SK-N-SH (cell line): ENCODE measurements at regions not wholly inside any gene's neighbourhood (a gene's known extent, or its start where the extent isn't known, plus 50 kb on each side); places are given as distances from the start of the nearest gene placed in this dataset.

Experiments used
- CTCF ChIA-PET: fragments of 300-600, 350-600 bp; formaldehyde crosslinking; extraction: SDS; loops from one replicate; lab custom pipeline; 2021; lab: Yijun Ruan, JAX
- POLR2A ChIA-PET: fragments of 350-600 bp; sonication (Branson Sonifier 250); formaldehyde crosslinking; extraction: SDS; loops from one replicate; lab custom pipeline; 2020; ENCODE audit warnings: antibody characterized with exemption, inconsistent platforms; lab: Yijun Ruan, JAX
- DNase-seq: peaks from one replicate; pipeline ENCODE4 v3.0.0; 2012
- H2AFZ ChIP-seq: fragments of 200-600 bp; sonication (generic); 2 replicates; pipeline ENCODE4 v1.8.1; 2016; ENCODE audit warnings: antibody characterized with exemption, mild to moderate bottlenecking, low read depth
- H3F3A ChIP-seq: fragments of 200-600 bp; sonication (generic); replicated peaks from 2 replicates; pipeline ENCODE3; 2016; ENCODE audit warnings: antibody characterized with exemption, mild to moderate bottlenecking; ENCODE audit not compliant: insufficient read depth
- H3K27ac ChIP-seq, 2 experiments: fragments of 200-500 bp in 1 of 2; fragments of 200-600 bp in 1 of 2; sonication (Bioruptor generic) in 1 of 2; sonication (generic), shearing (Covaris generic) in 1 of 2; 2 replicates each; pipeline versions ENCODE4 v1.5.1 to v1.6.1; 2014 to 2016; ENCODE audit warnings: low read depth in 2 of 2, inconsistent platforms in 1 of 2, low read length in 1 of 2, mild to moderate bottlenecking in 1 of 2, mixed read lengths in 1 of 2
- H3K27me3 ChIP-seq: fragments of 200-600 bp; sonication (generic), shearing (Covaris generic); 2 replicates; pipeline ENCODE4 v1.6.1; 2016; ENCODE audit warnings: mixed run types; ENCODE audit not compliant: insufficient read depth
- H3K36me3 ChIP-seq, 2 experiments: fragments of 200-500 bp in 1 of 2; fragments of 200-600 bp in 1 of 2; sonication (Bioruptor generic) in 1 of 2; sonication (generic) in 1 of 2; replicated peaks in 1 of 2; 2 replicates each; pipeline versions ENCODE3 to v1.5.1; 2014 to 2016; ENCODE audit warnings: low read length in 1 of 2, mild to moderate bottlenecking in 1 of 2; ENCODE audit not compliant: insufficient read depth in 2 of 2, control insufficient read depth in 1 of 2
- H3K4me1 ChIP-seq, 2 experiments: fragments of 200-500 bp in 1 of 2; fragments of 200-600 bp in 1 of 2; sonication (Bioruptor generic) in 1 of 2; sonication (generic), shearing (Covaris generic) in 1 of 2; 2 replicates each; pipeline versions ENCODE4 v1.5.1 to v1.6.1; 2014 to 2016; ENCODE audit warnings: low read depth in 1 of 2, low read length in 1 of 2, mixed run types in 1 of 2; ENCODE audit not compliant: insufficient read depth in 2 of 2, control insufficient read depth in 1 of 2
- H3K4me2 ChIP-seq: fragments of 200-600 bp; sonication (generic), shearing (Covaris generic); 2 replicates; pipeline ENCODE4 v1.6.1; 2017; ENCODE audit warnings: mixed run types
- H3K4me3 ChIP-seq, 2 experiments: fragments of 200-500 bp in 1 of 2; fragments of 200-600 bp in 1 of 2; sonication (Bioruptor generic) in 1 of 2; sonication (generic), shearing (Covaris generic) in 1 of 2; 2 replicates each; pipeline versions ENCODE4 v1.5.1 to v1.8.1; 2014 to 2016; ENCODE audit warnings: low read depth in 2 of 2, inconsistent platforms in 1 of 2, low read length in 1 of 2, mild to moderate bottlenecking in 1 of 2, mixed read lengths in 1 of 2, moderate library complexity in 1 of 2
- H3K79me2 ChIP-seq: fragments of 200-600 bp; sonication (generic); 2 replicates; pipeline ENCODE4 v1.8.1; 2017; ENCODE audit warnings: mild to moderate bottlenecking; ENCODE audit not compliant: insufficient read depth
- H3K9ac ChIP-seq: fragments of 200-600 bp; sonication (generic); 2 replicates; pipeline ENCODE4 v1.6.1; 2017; ENCODE audit warnings: mixed run types
- H3K9me2 ChIP-seq: fragments of 200-600 bp; sonication (generic); 2 replicates; pipeline ENCODE4 v1.6.1; 2017; ENCODE audit warnings: mixed run types
- H3K9me3 ChIP-seq: fragments of 200-600 bp; sonication (generic); 2 replicates; pipeline ENCODE4 v1.6.1; 2017; ENCODE audit warnings: mixed run types, mild to moderate bottlenecking, moderate library complexity
- H4K20me1 ChIP-seq: fragments of 200-600 bp; sonication (generic); 2 replicates; pipeline ENCODE4 v1.6.1; 2017; ENCODE audit warnings: mild to moderate bottlenecking, mixed run types; ENCODE audit not compliant: insufficient read depth
- CHD2 ChIP-seq: fragments of 150-350 bp; IDR thresholded peaks from 2 replicates; pipeline ENCODE4 v1.6.1; 2018; ENCODE audit warnings: low read length; ENCODE audit not compliant: partially characterized antibody
- EP300 ChIP-seq, 2 experiments: IDR thresholded peaks; 2 replicates each; pipeline versions ENCODE4 v1.4.0 to v1.6.1; 2012; ENCODE audit warnings: borderline replicate concordance in 1 of 2, low read depth in 1 of 2, low read length in 1 of 2
- EZH2phosphoT487 ChIP-seq: fragments of 200-600 bp; sonication (generic); IDR thresholded peaks from 2 replicates; pipeline ENCODE4 v1.6.1; 2017; ENCODE audit warnings: low read depth, mixed run types, mild to moderate bottlenecking, antibody characterized with exemption, moderate library complexity, borderline replicate concordance
- FOSL2 ChIP-seq: IDR thresholded peaks from 2 replicates; pipeline ENCODE4 v1.4.0; 2012; ENCODE audit warnings: low read depth, mild to moderate bottlenecking, moderate library complexity, borderline replicate concordance
- FOXJ3 ChIP-seq: sonication (generic); formaldehyde crosslinking; IDR thresholded peaks from 2 replicates; pipeline ENCODE4 v1.5.1; 2020; ENCODE audit warnings: mild to moderate bottlenecking, missing genetic modification reagents
- FOXM1 ChIP-seq: IDR thresholded peaks from 2 replicates; pipeline ENCODE4 v1.4.0; 2012; ENCODE audit warnings: low read depth, mild to moderate bottlenecking
- GABPA ChIP-seq: IDR thresholded peaks from 2 replicates; pipeline ENCODE4 v1.4.0; 2012; ENCODE audit warnings: low read depth, mild to moderate bottlenecking
- GATA2 ChIP-seq: sonication (generic); formaldehyde crosslinking; IDR thresholded peaks from 2 replicates; pipeline ENCODE4 v1.5.0; 2020; ENCODE audit warnings: mild to moderate bottlenecking, missing genetic modification reagents
- MAX ChIP-seq: IDR thresholded peaks from 2 replicates; pipeline ENCODE4 v1.4.0; 2012; ENCODE audit warnings: low read depth
- MEF2A ChIP-seq: IDR thresholded peaks from 2 replicates; pipeline ENCODE4 v1.4.0; 2012; ENCODE audit warnings: low read depth, borderline replicate concordance
- PBX3 ChIP-seq: IDR thresholded peaks from 2 replicates; pipeline ENCODE4; 2012
- POLR2AphosphoS5 ChIP-seq: IDR thresholded peaks from 2 replicates; pipeline ENCODE4 v1.6.1; 2012; ENCODE audit warnings: low read depth, low read length
- RAD21 ChIP-seq: IDR thresholded peaks from 2 replicates; pipeline ENCODE4 v1.6.1; 2012; ENCODE audit warnings: mild to moderate bottlenecking, low read length
- RFX5 ChIP-seq: IDR thresholded peaks from 2 replicates; pipeline ENCODE4 v1.6.1; 2012; ENCODE audit warnings: mild to moderate bottlenecking, improper control_type of control experiment, low read length
- RXRA ChIP-seq: IDR thresholded peaks from 2 replicates; pipeline ENCODE4 v1.4.0; 2012; ENCODE audit warnings: low read depth, mild to moderate bottlenecking, borderline replicate concordance
- SMC3 ChIP-seq: IDR thresholded peaks from 2 replicates; pipeline ENCODE4 v1.6.1; 2012; ENCODE audit warnings: low read depth, low read length, improper control_type of control experiment
- TAF1 ChIP-seq: IDR thresholded peaks from 2 replicates; pipeline ENCODE4 v1.6.1; 2012; ENCODE audit warnings: low read depth, mild to moderate bottlenecking, low read length, moderate library complexity, borderline replicate concordance
- USF2 ChIP-seq: fragments of 150-350 bp; IDR thresholded peaks from 2 replicates; pipeline ENCODE4 v1.6.1; 2017; ENCODE audit warnings: antibody characterized with exemption, low read length, low read depth, borderline replicate concordance
- YY1 ChIP-seq: IDR thresholded peaks from 2 replicates; pipeline ENCODE4 v1.4.0; 2012; ENCODE audit warnings: low read depth, mild to moderate bottlenecking
- WGBS: methylation state at CpG from one replicate; pipeline ENCODE4 v1.1.6; 2017; ENCODE audit warnings: low lambda C conversion rate; 5-methylcytosine and 5-hydroxymethylcytosine counted together
- TF ChIP-seq, protein P1 (sequence below): IDR thresholded peaks from 2 replicates; pipeline ENCODE4 v1.4.0; 2012; ENCODE audit warnings: low read depth, borderline replicate concordance
- TF ChIP-seq, protein P2 (sequence below): fragments of 150-350 bp; IDR thresholded peaks from 2 replicates; pipeline ENCODE4 v1.6.1; 2016; ENCODE audit warnings: mild to moderate bottlenecking, low read depth, low read length
- TF ChIP-seq, protein P3 (sequence below): IDR thresholded peaks from 2 replicates; pipeline ENCODE4 v1.6.1; 2012; ENCODE audit warnings: mild to moderate bottlenecking, low read depth, low read length, moderate library complexity

- POLR2A ChIA-PET: no interaction called here
- Histone ChIP-seq H3K27ac (no peak overlapping the region), H3F3A (no peaks in the 10 kb centered on the region), H3K4me3 (no peak overlapping the region), H3K36me3 (no peaks in the 10 kb centered on the region), H3K4me2 (no peak overlapping the region), H4K20me1 (no peaks in the 10 kb centered on the region), H3K27me3 (no peaks in the 10 kb centered on the region), H2AFZ (no peak overlapping the region), H3K79me2 (no peaks in the 10 kb centered on the region), H3K4me1 (peaks cover 0 to 23% of the 10 kb centered on the region in 2 experiments; a peak in 1 of 4 replicates), H3K9me2 (no peaks in the 10 kb centered on the region), H3K9me3 (no peaks in the 10 kb centered on the region), H3K9ac (no peak overlapping the region)
- TF ChIP-seq MEF2A (no peak), EZH2phosphoT487 (no peak), EP300 (IDR thresholded peaks at IDR 0.05; ENCODE audit: borderline replicate concordance in 1 of 2, low read depth in 1 of 2, low read length in 1 of 2) (no peak), RAD21 (no peak), GATA2 (CRISPR knock-in tag) (no peak), TAF1 (no peak), CHD2 (no peak), RXRA (no peak), POLR2AphosphoS5 (no peak), FOXM1 (no peak), GABPA (no peak), USF2 (no peak)
- TF ChIP-seq, protein P1, sequence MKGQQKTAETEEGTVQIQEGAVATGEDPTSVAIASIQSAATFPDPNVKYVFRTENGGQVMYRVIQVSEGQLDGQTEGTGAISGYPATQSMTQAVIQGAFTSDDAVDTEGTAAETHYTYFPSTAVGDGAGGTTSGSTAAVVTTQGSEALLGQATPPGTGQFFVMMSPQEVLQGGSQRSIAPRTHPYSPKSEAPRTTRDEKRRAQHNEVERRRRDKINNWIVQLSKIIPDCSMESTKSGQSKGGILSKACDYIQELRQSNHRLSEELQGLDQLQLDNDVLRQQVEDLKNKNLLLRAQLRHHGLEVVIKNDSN: no peak
- DNase-seq: no peak
- CTCF ChIA-PET: interaction anchor here (1.6 kb wide), 1 partner anchor 25 kb away, joined by 4 read pairs; no protein-coding TSS in a partner anchor
- 86% methylated on average over 2 of the region's 2 CpGs for WGBS
Observed at GRCh38 chr3:184655597-184655996, 56.3 kb downstream of the MAGEF1 start.

- Histone ChIP-seq H3K9me3 (no peaks in the 10 kb centered on the region), H3K9ac (no peak overlapping the region), H3F3A (no peaks in the 10 kb centered on the region), H3K27me3 (no peaks in the 10 kb centered on the region), H3K36me3 (no peaks in the 10 kb centered on the region), H3K4me2 (no peak overlapping the region), H3K4me3 (no peak overlapping the region), H3K27ac (no peak overlapping the region), H3K79me2 (no peaks in the 10 kb centered on the region), H4K20me1 (no peaks in the 10 kb centered on the region), H3K4me1 (peaks cover 0 to 16% of the 10 kb centered on the region in 2 experiments; a peak in 1 of 4 replicates), H3K9me2 (no peaks in the 10 kb centered on the region), H2AFZ (no peak overlapping the region)
- ChIA-PET CTCF (interaction anchor here (1.6 kb wide), 1 partner anchor 24 kb away, joined by 4 read pairs; no protein-coding TSS in a partner anchor), POLR2A (no interaction called here)
- DNase-seq: no peak
- TF ChIP-seq YY1: no peak
- no peak for TF ChIP-seq RFX5
- no peak for TF ChIP-seq MAX
- no peak for TF ChIP-seq FOSL2
- no peak for TF ChIP-seq MEF2A
- TF ChIP-seq, protein P2, sequence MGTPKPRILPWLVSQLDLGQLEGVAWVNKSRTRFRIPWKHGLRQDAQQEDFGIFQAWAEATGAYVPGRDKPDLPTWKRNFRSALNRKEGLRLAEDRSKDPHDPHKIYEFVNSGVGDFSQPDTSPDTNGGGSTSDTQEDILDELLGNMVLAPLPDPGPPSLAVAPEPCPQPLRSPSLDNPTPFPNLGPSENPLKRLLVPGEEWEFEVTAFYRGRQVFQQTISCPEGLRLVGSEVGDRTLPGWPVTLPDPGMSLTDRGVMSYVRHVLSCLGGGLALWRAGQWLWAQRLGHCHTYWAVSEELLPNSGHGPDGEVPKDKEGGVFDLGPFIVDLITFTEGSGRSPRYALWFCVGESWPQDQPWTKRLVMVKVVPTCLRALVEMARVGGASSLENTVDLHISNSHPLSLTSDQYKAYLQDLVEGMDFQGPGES: no peak
- no peak for TF ChIP-seq GATA2 (CRISPR knock-in tag)
- TF ChIP-seq, protein P3, sequence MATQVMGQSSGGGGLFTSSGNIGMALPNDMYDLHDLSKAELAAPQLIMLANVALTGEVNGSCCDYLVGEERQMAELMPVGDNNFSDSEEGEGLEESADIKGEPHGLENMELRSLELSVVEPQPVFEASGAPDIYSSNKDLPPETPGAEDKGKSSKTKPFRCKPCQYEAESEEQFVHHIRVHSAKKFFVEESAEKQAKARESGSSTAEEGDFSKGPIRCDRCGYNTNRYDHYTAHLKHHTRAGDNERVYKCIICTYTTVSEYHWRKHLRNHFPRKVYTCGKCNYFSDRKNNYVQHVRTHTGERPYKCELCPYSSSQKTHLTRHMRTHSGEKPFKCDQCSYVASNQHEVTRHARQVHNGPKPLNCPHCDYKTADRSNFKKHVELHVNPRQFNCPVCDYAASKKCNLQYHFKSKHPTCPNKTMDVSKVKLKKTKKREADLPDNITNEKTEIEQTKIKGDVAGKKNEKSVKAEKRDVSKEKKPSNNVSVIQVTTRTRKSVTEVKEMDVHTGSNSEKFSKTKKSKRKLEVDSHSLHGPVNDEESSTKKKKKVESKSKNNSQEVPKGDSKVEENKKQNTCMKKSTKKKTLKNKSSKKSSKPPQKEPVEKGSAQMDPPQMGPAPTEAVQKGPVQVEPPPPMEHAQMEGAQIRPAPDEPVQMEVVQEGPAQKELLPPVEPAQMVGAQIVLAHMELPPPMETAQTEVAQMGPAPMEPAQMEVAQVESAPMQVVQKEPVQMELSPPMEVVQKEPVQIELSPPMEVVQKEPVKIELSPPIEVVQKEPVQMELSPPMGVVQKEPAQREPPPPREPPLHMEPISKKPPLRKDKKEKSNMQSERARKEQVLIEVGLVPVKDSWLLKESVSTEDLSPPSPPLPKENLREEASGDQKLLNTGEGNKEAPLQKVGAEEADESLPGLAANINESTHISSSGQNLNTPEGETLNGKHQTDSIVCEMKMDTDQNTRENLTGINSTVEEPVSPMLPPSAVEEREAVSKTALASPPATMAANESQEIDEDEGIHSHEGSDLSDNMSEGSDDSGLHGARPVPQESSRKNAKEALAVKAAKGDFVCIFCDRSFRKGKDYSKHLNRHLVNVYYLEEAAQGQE: no peak
- TF ChIP-seq SMC3: no peak
- no peak for TF ChIP-seq PBX3
- no peak for TF ChIP-seq FOXJ3 (CRISPR knock-in tag)
Observed at GRCh38 chr3:184654375-184654774, 57.5 kb downstream of the MAGEF1 start.
